ENCODE measurements at regions not wholly inside any gene's neighbourhood (a gene's known extent, or its start where the extent isn't known, plus 50 kb on each side); places are given as distances from the start of the nearest gene placed in this dataset.

- H3K36me3 ChIP-seq (replicated peaks): no peaks in the 10 kb centered on the region
- no peaks in the 10 kb centered on the region for H3K27me3 ChIP-seq (replicated peaks)
- in situ Hi-C loops (cut with HindIII; ENCODE audit: low pct_ligation_motif_present, low sequenced_read_pairs): no loop called here
- TF ChIP-seq CTCF (IDR thresholded peaks at IDR 0.05; ENCODE audit: low read depth, low read length, missing control alignments): no peak
- DNase-seq: peak; percentile 4
- H3K27ac ChIP-seq: no peak overlapping the region
- H3K4me3 ChIP-seq (ENCODE audit: low read depth, low read length): no peak overlapping the region
Observed at GRCh38 chr17:12301551-12301950, 280.9 kb downstream of the MAP2K4 start.

GRCh38 chr17:12302711-12303110 is 282.0 kb downstream of the MAP2K4 start:
- H3K27me3 ChIP-seq (replicated peaks): no peaks in the 10 kb centered on the region
- no peak for DNase-seq
- H3K4me3 ChIP-seq (ENCODE audit: low read depth, low read length): no peak overlapping the region
- in situ Hi-C loops (cut with HindIII; ENCODE audit: low pct_ligation_motif_present, low sequenced_read_pairs): no loop called here
- H3K27ac ChIP-seq: no peak overlapping the region
- TF ChIP-seq CTCF (IDR thresholded peaks at IDR 0.05; ENCODE audit: low read depth, low read length, missing control alignments): no peak
- no peaks in the 10 kb centered on the region for H3K36me3 ChIP-seq (replicated peaks)

- in situ Hi-C loops (cut with HindIII; ENCODE audit: low pct_ligation_motif_present, low sequenced_read_pairs): no loop called here
- TF ChIP-seq CTCF (IDR thresholded peaks at IDR 0.05; ENCODE audit: low read depth, low read length, missing control alignments): no peak
- no peak for DNase-seq
Observed at GRCh38 chr17:12310811-12311210, 290.1 kb downstream of the MAP2K4 start.

GRCh38 chr17:12312692-12313091 is 292.0 kb downstream of the MAP2K4 start:
- in situ Hi-C loops (cut with HindIII; ENCODE audit: low pct_ligation_motif_present, low sequenced_read_pairs): no loop called here

More at GRCh38 chr17:12310811-12311210, 290.1 kb downstream of the MAP2K4 start:
- Histone ChIP-seq H3K36me3 (replicated peaks) (no peaks in the 10 kb centered on the region), H3K27ac (no peak overlapping the region), H3K27me3 (replicated peaks) (no peaks in the 10 kb centered on the region), H3K4me3 (ENCODE audit: low read depth, low read length) (no peak overlapping the region)

GRCh38 chr17:12313786-12314185 is 293.1 kb downstream of the MAP2K4 start:
- TF ChIP-seq CTCF (IDR thresholded peaks at IDR 0.05; ENCODE audit: low read depth, low read length, missing control alignments): no peak

More at GRCh38 chr17:12312692-12313091, 292.0 kb downstream of the MAP2K4 start:
- DNase-seq: no peak
- H3K4me3 ChIP-seq (ENCODE audit: low read depth, low read length): no peak overlapping the region
- no peak overlapping the region for H3K27ac ChIP-seq
- no peaks in the 10 kb centered on the region for H3K27me3 ChIP-seq (replicated peaks)
- H3K36me3 ChIP-seq (replicated peaks): no peaks in the 10 kb centered on the region
- no peak for TF ChIP-seq CTCF (IDR thresholded peaks at IDR 0.05; ENCODE audit: low read depth, low read length, missing control alignments)

GRCh38 chr17:12316021-12316420 is 295.3 kb downstream of the MAP2K4 start:
- no peak for TF ChIP-seq CTCF (IDR thresholded peaks at IDR 0.05; ENCODE audit: low read depth, low read length, missing control alignments)
- peak; percentile 45 for DNase-seq
- H3K27ac ChIP-seq: no peak overlapping the region
- in situ Hi-C loops (cut with HindIII; ENCODE audit: low pct_ligation_motif_present, low sequenced_read_pairs): no loop called here
- H3K27me3 ChIP-seq (replicated peaks): no peaks in the 10 kb centered on the region
- H3K36me3 ChIP-seq (replicated peaks): no peaks in the 10 kb centered on the region
- H3K4me3 ChIP-seq (ENCODE audit: low read depth, low read length): no peak overlapping the region

More at GRCh38 chr17:12313786-12314185, 293.1 kb downstream of the MAP2K4 start:
- Histone ChIP-seq H3K27me3 (replicated peaks) (no peaks in the 10 kb centered on the region), H3K4me3 (ENCODE audit: low read depth, low read length) (no peak overlapping the region), H3K36me3 (replicated peaks) (no peaks in the 10 kb centered on the region), H3K27ac (no peak overlapping the region)
- in situ Hi-C loops (cut with HindIII; ENCODE audit: low pct_ligation_motif_present, low sequenced_read_pairs): no loop called here
- DNase-seq: no peak
